Stimulated activated CD4-positive, alpha-beta T cell treated with anti-CD3 and anti-CD28 coated beads, Interleukin-15, amount 100 ng/mL, for 48 hours (primary cell): ENCODE measurements at regions not wholly inside any gene's neighbourhood (a gene's known extent, or its start where the extent isn't known, plus 50 kb on each side); places are given as distances from the start of the nearest gene placed in this dataset.
"Not testable (repeated sequence)": the region's sequence is repeated elsewhere in the genome, so short reads cannot be mapped to it uniquely, and the experiment has no call there.

Experiments
- DNase-seq, 2 donors: peaks; one replicate each; pipeline ENCODE4 v3.0.0-alpha.2; 2020; ENCODE audit warnings: low read depth in 2 of 2

DNA sequence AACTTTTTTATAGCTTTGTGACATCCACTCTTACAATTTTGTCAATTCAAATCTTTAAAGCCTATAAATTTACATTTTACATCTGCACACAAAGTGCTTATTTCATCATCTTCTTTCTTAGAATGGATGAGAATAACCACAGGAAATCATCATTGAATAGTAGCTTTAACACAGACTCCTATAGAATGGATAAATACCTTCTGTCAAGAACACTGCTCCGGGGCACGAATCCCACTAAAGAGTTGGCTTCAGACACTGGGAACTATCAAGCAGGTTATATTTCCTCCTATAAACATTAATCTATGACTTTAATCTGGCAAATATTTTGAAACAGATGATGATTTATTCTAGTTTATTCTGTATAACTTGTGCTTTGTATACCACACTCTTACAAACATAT is 269.7 kb upstream of the TPK1 start:
- no peak for DNase-seq

GRCh38 chr7:145104400-145104799 is 268.5 kb upstream of the TPK1 start:
- no peak for DNase-seq

DNA sequence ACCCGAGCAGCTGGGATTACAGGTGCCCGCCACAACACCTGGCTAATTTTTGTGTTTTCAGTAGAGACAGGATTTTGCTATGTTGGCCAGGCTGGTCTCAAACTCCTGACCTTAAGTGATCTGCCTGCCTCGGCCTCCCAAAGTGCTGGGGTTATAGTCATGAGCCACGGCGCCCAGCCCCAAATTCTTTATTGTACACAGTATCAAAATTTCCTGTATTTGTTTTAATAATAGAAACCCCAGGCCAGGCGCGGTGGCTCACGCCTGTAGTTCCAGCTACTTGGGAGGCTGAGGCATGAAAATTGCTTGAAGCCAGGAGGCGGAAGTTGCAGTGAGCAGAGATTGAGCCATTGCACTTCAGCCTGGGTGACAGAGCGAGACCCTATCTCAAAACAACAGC is 266.3 kb upstream of the TPK1 start:
- not testable (repeated sequence) for DNase-seq

- DNase-seq, result no peak
Measured at GRCh38 chr7:145092766-145093165, 256.9 kb upstream of the TPK1 start.

DNA sequence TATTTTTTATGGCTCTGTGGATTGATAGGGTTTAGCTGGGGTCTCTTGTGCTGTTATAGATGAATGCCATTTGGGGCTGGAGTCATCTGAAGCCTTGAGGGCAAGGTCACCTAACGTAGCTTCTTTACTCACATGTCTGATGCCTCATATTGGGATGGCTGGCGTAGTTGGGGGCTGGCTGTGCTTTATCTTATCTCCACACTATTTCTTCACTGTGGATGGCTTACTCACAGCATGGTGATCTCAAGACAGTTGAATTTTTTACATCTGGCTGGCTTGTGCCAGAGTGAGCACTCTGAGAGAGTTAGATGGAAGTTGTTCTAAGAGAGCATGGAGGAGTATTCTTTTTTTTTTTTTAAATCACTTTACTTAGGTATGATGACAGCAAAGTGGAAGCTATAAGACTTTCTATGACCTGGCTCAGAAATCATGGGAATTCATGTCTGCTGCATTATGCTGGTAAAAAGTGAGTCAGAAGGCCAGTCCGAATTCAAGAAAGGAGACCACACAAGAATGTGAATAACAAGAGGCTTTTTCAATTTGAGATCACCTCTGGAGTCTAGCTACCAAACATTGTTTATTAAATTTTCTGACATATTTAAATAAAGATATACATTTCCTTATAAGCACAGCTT is 252.4 kb upstream of the TPK1 start:
- DNase-seq, result no peak

DNA sequence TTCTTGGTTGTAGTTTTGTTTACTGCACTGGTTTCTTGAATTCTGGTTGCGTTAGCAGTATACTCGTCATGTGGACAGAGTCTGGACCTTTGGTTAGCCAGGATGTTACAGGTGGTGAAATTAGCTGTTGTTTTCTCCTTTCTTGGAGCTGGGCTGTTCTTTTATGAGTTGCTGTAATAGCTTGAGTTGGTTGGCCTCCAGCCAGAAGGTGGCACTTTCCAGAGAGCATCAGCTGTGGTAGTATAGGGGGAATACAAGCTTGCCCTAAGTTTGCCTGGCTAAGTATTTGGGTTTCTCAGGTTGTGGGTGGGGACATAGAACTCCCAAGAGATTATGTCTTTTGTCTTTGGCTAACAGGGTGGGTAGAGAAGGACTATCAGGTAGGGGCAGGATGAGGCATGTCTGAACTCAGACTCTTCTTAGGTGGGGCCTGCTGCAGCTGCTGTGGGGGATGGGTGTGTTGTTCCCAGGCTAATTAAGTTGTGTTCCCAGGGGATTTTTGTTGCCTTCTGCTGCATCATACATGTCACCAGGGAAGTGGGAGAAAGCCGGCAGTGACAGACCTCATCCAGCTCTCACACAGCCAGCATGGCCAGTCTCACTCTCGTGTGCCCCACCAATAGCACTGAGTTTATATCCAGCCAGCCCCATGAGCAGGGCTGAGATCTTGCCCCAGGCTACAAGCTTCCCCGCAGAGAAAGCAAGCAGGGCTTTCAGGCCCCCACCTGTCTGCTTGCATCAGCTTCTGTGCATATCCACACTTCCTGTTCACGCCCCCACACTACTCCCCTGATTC is 246.7 kb upstream of the TPK1 start:
- DNase-seq, result no peak

- no peak for DNase-seq
Measured at GRCh38 chr7:145065473-145065872, 229.6 kb upstream of the TPK1 start.

- no peak for DNase-seq
Measured at GRCh38 chr7:145064114-145064513, 228.3 kb upstream of the TPK1 start.

- DNase-seq, result no peak
Measured at GRCh38 chr7:145053781-145054180, 217.9 kb upstream of the TPK1 start.

DNA sequence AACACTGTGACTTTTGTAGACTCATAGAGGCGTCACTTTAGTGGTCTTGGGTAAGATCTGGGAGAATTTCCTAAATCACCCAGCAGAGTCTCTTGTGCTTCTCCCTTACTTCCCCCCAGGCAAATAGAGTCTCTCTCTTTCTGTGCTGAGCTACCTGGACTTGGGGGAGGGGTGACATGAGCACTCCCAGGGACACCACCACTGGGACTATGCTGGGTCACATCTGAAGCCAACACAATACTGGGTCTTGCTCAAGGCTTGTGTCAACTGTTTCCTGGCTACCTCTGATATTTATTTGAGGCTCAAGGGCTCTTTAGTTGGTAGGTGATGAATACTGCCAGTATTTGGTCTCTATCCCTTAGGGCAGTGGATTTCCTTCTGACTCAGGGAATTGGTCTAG is 214.6 kb upstream of the TPK1 start:
- DNase-seq, result no peak

- DNase-seq, result peak; percentile 12 to 24
Measured at GRCh38 chr7:145036604-145037405, 201.0 kb upstream of the TPK1 start.

DNA sequence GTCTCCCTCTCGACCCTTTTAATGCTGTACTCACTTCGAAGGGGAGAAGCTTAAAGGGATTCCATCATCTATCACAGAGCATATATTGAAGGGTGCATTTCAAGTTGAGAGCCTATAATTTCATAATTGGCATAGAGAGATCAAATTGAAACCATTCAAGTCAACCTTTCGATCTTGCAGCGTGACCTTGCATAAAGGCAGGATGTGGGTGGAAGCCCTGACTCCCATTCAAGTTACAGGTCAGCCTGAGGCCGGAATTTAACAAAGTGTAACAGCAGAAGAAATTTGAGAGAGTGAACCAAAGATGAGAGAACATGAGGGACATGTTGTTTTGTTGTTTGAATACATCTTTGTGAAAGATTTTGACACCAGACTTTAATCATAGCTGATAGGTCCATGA is 195.3 kb upstream of the TPK1 start:
- DNase-seq, result no peak

DNA sequence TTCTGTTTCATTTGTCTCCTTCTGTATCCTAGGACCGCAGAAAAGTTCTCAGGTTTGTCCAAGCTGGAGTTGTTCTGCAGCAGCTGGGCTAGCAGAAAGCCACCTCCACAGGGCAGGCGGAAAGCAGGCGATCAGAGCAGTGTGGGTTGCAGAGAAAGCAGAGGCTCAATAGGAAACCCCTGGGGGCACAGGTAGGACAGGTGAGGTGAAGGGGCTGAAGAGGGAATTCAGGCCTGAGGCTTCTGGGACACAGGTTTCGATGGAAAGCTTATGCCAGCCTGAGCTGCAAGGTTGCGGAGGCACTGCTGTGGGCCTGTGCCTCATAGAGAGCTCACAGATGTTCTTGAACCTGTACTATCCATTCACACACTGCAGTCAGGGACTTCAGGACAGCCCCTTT is 194.9 kb upstream of the TPK1 start:
- no peak for DNase-seq

- DNase-seq, result no peak
Measured at GRCh38 chr7:145020454-145020853, 184.6 kb upstream of the TPK1 start.

DNA sequence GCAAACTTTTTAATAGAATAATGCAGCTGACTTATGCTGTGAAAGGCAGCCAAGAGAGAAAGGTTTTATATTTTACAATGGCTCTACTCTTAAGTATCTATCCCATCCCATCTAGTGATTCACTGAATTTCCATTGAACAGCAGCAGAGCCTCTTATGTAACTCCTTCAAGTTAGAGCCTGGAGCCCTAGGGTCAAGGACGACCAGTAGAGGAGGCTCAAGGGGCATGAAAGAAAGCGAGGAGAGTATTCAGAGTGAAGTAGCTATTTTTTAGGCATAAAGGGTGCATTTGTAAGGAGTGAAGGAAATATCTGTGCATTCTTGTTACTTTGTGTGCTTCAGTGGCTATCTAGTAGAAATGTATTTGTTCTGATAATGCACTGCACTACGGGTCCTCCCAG is 180.2 kb upstream of the TPK1 start:
- DNase-seq, result no peak

DNA sequence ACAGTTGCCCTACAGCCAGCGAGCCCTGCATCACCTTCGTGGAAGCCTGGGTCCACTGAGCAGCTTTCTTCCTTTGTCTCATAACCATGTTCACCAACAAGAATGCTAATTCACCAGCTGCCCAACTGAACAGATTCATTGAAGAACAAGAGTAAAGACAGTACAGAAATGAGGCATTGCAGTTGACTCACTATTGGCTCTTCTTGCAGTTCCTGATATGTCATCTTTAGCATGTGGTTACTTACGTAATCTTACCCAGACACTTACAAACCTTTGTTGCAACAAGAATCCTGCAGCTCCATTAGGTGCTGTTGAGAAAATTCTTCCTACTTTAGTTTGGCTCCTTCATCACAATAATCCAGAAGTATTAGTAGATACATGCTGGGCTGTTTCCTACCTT is 174.0 kb upstream of the TPK1 start:
- DNase-seq, result no peak

DNA sequence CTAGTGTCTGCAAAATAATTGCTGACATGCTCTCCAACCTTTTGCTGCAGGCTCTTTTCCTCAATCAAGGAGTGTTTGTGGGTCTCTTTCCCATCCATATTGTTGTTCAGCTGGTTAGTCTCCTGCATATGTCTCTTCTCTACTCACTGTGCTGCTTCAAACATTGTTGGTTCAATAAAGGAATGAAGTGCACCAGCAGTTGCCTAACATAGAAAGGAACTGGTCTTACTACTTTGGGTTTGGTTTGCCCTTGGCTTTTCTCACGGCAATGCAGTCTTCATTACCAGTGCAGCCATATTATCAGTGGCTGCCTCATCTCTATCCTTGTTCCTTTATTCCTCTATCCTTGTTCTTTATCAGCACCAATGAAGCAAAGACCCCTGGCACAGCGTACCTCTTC is 169.7 kb upstream of the TPK1 start:
- no peak for DNase-seq

GRCh38 chr7:144997512-144997911 is 161.7 kb upstream of the TPK1 start:
- no peak for DNase-seq

- no peak for DNase-seq
Measured at GRCh38 chr7:144995495-144995894, 159.6 kb upstream of the TPK1 start.

DNA sequence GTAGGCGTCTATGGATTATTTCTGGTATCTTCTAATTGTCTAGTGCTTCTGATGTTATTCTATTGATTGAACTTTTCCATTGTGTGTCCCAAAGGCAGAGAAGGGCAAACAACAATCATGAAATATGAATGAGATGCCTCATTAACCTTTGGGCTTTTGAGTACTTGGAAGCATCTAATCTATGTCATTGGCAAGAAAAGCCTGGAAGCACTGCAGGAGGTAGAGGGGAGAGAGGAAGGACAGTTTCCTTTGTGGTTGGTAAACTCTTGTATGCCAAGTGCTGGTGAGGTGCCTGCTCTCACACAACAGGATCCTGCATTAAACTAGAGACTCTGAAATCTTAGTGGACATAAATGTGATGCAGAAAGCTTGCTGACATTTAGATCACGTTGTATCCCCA is 155.2 kb upstream of the TPK1 start:
- DNase-seq, result no peak

DNA sequence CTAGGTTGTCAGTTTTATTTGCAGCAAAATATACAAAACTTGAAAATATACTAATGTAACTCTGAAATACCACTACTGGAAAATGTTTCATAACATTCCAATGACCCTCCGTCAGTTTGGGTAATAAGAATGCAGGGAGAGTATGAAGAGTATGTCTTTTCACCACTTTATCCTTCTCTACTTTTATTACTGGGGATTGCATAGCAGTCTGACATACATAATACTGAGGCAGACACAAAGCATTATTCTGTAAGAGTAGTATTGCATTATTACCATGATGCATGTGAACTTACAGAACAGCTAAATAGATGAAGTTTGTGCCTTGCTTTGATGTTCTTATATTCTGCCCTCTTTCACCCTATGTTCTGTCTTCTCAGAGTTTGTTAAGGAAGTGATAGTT is 151.8 kb upstream of the TPK1 start:
- DNase-seq, result no peak

- no peak for DNase-seq
Measured at GRCh38 chr7:144982133-144982532, 146.3 kb upstream of the TPK1 start.

- no peak for DNase-seq
Measured at GRCh38 chr7:144975882-144976281, 140.0 kb upstream of the TPK1 start.
